IMR-90 (cell line): ENCODE measurements at regions not wholly inside any gene's neighbourhood (a gene's known extent, or its start where the extent isn't known, plus 50 kb on each side); places are given as distances from the start of the nearest gene placed in this dataset.

Experiments
- ATAC-seq: fragments of 200-7000 bp; cut with Tn5 transposase; 2 replicates; pipeline ENCODE4 v1.9.1; 2020; ENCODE audit warnings: low read depth, mild to moderate bottlenecking, moderate library complexity
- BruUV-seq: library from RNA; stranded (reverse); fragments of 400-500 nt; replicated peaks from 2 replicates; lab custom pipeline; 2021; lab: Mats Ljungman, UMichigan
- CTCF ChIA-PET: fragments of 300-600 bp; formaldehyde crosslinking; extraction: SDS; loops from one replicate; lab custom pipeline; 2021; ENCODE audit warnings: antibody characterized with exemption; lab: Yijun Ruan, JAX
- POLR2A ChIA-PET: fragments of 300-600 bp; sonication (Branson Sonifier 250); formaldehyde crosslinking; loops from one replicate; lab custom pipeline; 2022; ENCODE audit warnings: antibody characterized with exemption; ENCODE audit not compliant: unreplicated experiment; lab: Charles Lee
- DNase-seq: peaks from one replicate; pipeline ENCODE4 v3.0.0; 2013
- H2AFZ ChIP-seq: replicated peaks from 2 replicates; pipeline ENCODE3; 2013; ENCODE audit warnings: low read length, mild to moderate bottlenecking; ENCODE audit not compliant: poor library complexity
- H2AK5ac ChIP-seq: 2 replicates; pipeline ENCODE4 v1.6.1; 2013; ENCODE audit warnings: low read depth, low read length, inconsistent platforms
- H2AK9ac ChIP-seq: replicated peaks from 2 replicates; pipeline ENCODE3; 2013; ENCODE audit warnings: mild to moderate bottlenecking, low read depth, low read length, moderate library complexity; ENCODE audit not compliant: poor library complexity
- H2BK120ac ChIP-seq: 2 replicates; pipeline ENCODE4 v1.6.1; 2013; ENCODE audit warnings: low read depth, low read length, inconsistent platforms
- H2BK15ac ChIP-seq: 3 replicates; pipeline ENCODE4 v1.6.1; 2013; ENCODE audit warnings: low read depth, low read length, inconsistent platforms
- H2BK20ac ChIP-seq: 2 replicates; pipeline ENCODE4 v1.6.1; 2013; ENCODE audit warnings: low read depth, mild to moderate bottlenecking, inconsistent platforms, low read length, moderate library complexity
- H2BK5ac ChIP-seq: 2 replicates; pipeline ENCODE4 v1.6.1; 2013; ENCODE audit warnings: mild to moderate bottlenecking, low read depth, low read length, inconsistent platforms; ENCODE audit not compliant: poor library complexity, severe bottlenecking
- H3K14ac ChIP-seq: replicated peaks from 2 replicates; pipeline ENCODE4 v1.6.1; 2013; ENCODE audit warnings: low read depth, low read length, inconsistent platforms
- H3K18ac ChIP-seq: 2 replicates; pipeline ENCODE4 v1.6.1; 2013; ENCODE audit warnings: low read depth, low read length, control low read depth
- H3K23ac ChIP-seq: 2 replicates; pipeline ENCODE4 v1.6.1; 2013; ENCODE audit warnings: low read depth, low read length, inconsistent platforms
- H3K27ac ChIP-seq: 2 replicates; pipeline ENCODE4 v1.5.1; 2013; ENCODE audit warnings: mild to moderate bottlenecking, control low read depth, low read length; ENCODE audit not compliant: insufficient read depth
- H3K27me3 ChIP-seq: 2 replicates; pipeline ENCODE4 v1.6.1; 2013; ENCODE audit warnings: low read length; ENCODE audit not compliant: control insufficient read depth, insufficient read depth
- H3K36me3 ChIP-seq: 2 replicates; pipeline ENCODE4 v1.6.1; 2013; ENCODE audit warnings: low read length, mixed read lengths; ENCODE audit not compliant: control insufficient read depth, insufficient read depth
- H3K4ac ChIP-seq: 2 replicates; pipeline ENCODE4 v1.6.1; 2013; ENCODE audit warnings: low read depth, low read length, inconsistent platforms
- H3K4me1 ChIP-seq: 2 replicates; pipeline ENCODE4 v1.6.1; 2013; ENCODE audit warnings: low read length, mixed read lengths; ENCODE audit not compliant: control insufficient read depth, insufficient read depth
- H3K4me2 ChIP-seq: 2 replicates; pipeline ENCODE4 v1.6.1; 2013; ENCODE audit warnings: low read depth, mild to moderate bottlenecking, control low read depth, low read length, moderate library complexity
- H3K4me3 ChIP-seq: 2 replicates; pipeline ENCODE4 v1.5.1; 2013; ENCODE audit warnings: low read depth, mild to moderate bottlenecking, control low read depth, low read length, moderate library complexity; ENCODE audit not compliant: insufficient read depth
- H3K56ac ChIP-seq: 2 replicates; pipeline ENCODE4 v1.6.1; 2013; ENCODE audit warnings: low read length, inconsistent platforms; ENCODE audit not compliant: insufficient read depth; ENCODE audit errors: extremely low read depth
- H3K79me1 ChIP-seq, 2 experiments: 2 replicates each; pipeline ENCODE4 v1.6.1; 2013; ENCODE audit warnings: low read length in 2 of 2, inconsistent platforms in 1 of 2, low read depth in 1 of 2
- H3K9ac ChIP-seq: 2 replicates; pipeline ENCODE4 v1.6.1; 2013; ENCODE audit warnings: low read depth, low read length, control low read depth
- H3K9me1 ChIP-seq: 2 replicates; pipeline ENCODE4 v1.6.1; 2013; ENCODE audit warnings: low read length, inconsistent platforms; ENCODE audit not compliant: insufficient read depth
- H3K9me3 ChIP-seq: 2 replicates; pipeline ENCODE4 v1.6.1; 2013; ENCODE audit warnings: low read length; ENCODE audit not compliant: control insufficient read depth, insufficient read depth
- H4K20me1 ChIP-seq: 2 replicates; pipeline ENCODE4 v1.6.1; 2013; ENCODE audit warnings: low read length, inconsistent platforms; ENCODE audit not compliant: insufficient read depth
- H4K5ac ChIP-seq: 2 replicates; pipeline ENCODE4 v1.6.1; 2013; ENCODE audit warnings: mild to moderate bottlenecking, low read depth, low read length, control low read depth
- H4K8ac ChIP-seq, 2 experiments: 2 replicates each; pipeline ENCODE4 v1.6.1; 2013; ENCODE audit warnings: low read depth in 2 of 2, low read length in 2 of 2, control low read depth in 1 of 2, inconsistent platforms in 1 of 2
- H4K91ac ChIP-seq: 2 replicates; pipeline ENCODE4 v1.6.1; 2013; ENCODE audit warnings: low read depth, low read length, inconsistent platforms; ENCODE audit not compliant: insufficient read depth
- BHLHE40 ChIP-seq: fragments of 150-350 bp; IDR thresholded peaks from 2 replicates; pipeline ENCODE4 v1.6.1; 2016; ENCODE audit warnings: mild to moderate bottlenecking, low read depth, low read length
- CEBPB ChIP-seq: IDR thresholded peaks from 2 replicates; pipeline ENCODE4 v1.6.1; 2012; ENCODE audit warnings: low read depth, low read length, improper control_type of control experiment
- CHD1 ChIP-seq: IDR thresholded peaks from 2 replicates; pipeline ENCODE4 v1.6.1; 2012; ENCODE audit warnings: low read depth, low read length, improper control_type of control experiment
- FOS ChIP-seq: fragments of 150-350 bp; IDR thresholded peaks from 2 replicates; pipeline ENCODE4 v1.6.1; 2016; ENCODE audit warnings: low read depth, low read length
- MAFK ChIP-seq: IDR thresholded peaks from 2 replicates; pipeline ENCODE4 v1.6.1; 2012; ENCODE audit warnings: low read depth, low read length, improper control_type of control experiment
- MXI1 ChIP-seq: IDR thresholded peaks from 2 replicates; pipeline ENCODE4 v1.6.1; 2012; ENCODE audit warnings: low read depth, mild to moderate bottlenecking, low read length, moderate library complexity, borderline replicate concordance
- RAD21 ChIP-seq: IDR thresholded peaks from 2 replicates; pipeline ENCODE4 v1.6.1; 2012; ENCODE audit warnings: low read length, improper control_type of control experiment
- RCOR1 ChIP-seq: IDR thresholded peaks from 2 replicates; pipeline ENCODE4 v1.6.1; 2012; ENCODE audit warnings: mild to moderate bottlenecking, low read length, improper control_type of control experiment; ENCODE audit not compliant: insufficient replicate concordance
- SMC3 ChIP-seq: fragments of 150-350 bp; IDR thresholded peaks from 2 replicates; pipeline ENCODE4 v1.6.1; 2016; ENCODE audit warnings: low read depth, mild to moderate bottlenecking, antibody characterized with exemption, low read length, moderate library complexity
- WGBS, 2 experiments: methylation state at CpG; one replicate each; pipeline versions ENCODE4 v1.1.5 to v1.1.7; 2013; ENCODE audit warnings: missing lambda C conversion rate in 2 of 2; ENCODE audit not compliant: insufficient read length in 1 of 2; ENCODE audit errors: extremely low coverage in 2 of 2; 5-methylcytosine and 5-hydroxymethylcytosine counted together
- dilution Hi-C: fragments of 300-500 bp; cut with HindIII; formaldehyde crosslinking; loops from one replicate; pipeline ENCODE4 v1.14.3; 2018; ENCODE audit warnings: low sequenced_read_pairs; ENCODE audit not compliant: unreplicated experiment
- in situ Hi-C: fragments of 300-500 bp; cut with MboI; formaldehyde crosslinking; loops from 3 replicates; pipeline ENCODE4 v1.14.3; 2019; ENCODE audit warnings: low sequenced_read_pairs, inconsistent platforms, mixed read lengths
- intact Hi-C: fragments of 100-400 bp; cut with micrococcal nuclease; formaldehyde crosslinking; loops from 2 replicates; pipeline ENCODE4 v1.10.0; 2022
- TF ChIP-seq, protein P1 (sequence below): fragments of 150-350 bp; IDR thresholded peaks from 2 replicates; pipeline ENCODE4 v1.6.1; 2016; ENCODE audit warnings: low read depth, mild to moderate bottlenecking, low read length, moderate library complexity, borderline replicate concordance

DNA sequence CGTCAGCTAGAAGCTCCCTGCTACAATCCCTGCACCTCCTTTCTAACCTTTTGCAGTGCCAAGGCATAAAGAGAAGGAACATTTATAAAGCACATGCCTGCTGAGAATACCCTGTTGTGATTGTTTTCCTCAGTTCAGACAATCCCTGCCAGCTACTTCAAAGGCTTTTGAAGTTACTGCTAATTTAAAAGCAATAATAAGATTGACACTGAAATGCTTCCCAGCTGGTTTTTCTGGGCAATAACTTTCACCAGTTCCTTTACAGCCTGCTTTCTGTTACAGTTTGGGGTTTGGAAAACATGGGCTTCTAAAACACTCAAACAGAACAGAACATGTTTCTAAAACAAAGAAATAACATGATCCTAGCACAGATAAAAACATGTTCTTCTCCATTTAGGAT is 232.3 kb upstream of the CPEB2 start:
- Histone ChIP-seq H3K4me3 (no peak overlapping the region), H2BK20ac (no peak overlapping the region), H3K9me3 (no peaks in the 10 kb centered on the region), H3K9me1 (no peaks in the 10 kb centered on the region), H2AK5ac (no peak overlapping the region), H3K56ac (no peak overlapping the region), H3K27me3 (no peaks in the 10 kb centered on the region), H4K8ac (no peak overlapping the region), H3K4ac (no peak overlapping the region), H2AFZ (no peak overlapping the region), H4K20me1 (no peaks in the 10 kb centered on the region), H2BK15ac (no peak overlapping the region), H3K23ac (no peak overlapping the region), H3K9ac (no peak overlapping the region), H3K27ac (no peak overlapping the region), H4K91ac (no peak overlapping the region), H2BK5ac (no peak overlapping the region), H3K14ac (no peak overlapping the region), H3K18ac (no peak overlapping the region), H2AK9ac (no peak overlapping the region), H2BK120ac (no peak overlapping the region), H4K5ac (no peak overlapping the region), H3K4me2 (no peak overlapping the region), H3K4me1 (no peaks in the 10 kb centered on the region), H3K36me3 (no peaks in the 10 kb centered on the region), H3K79me1 (no peaks in the 10 kb centered on the region)
- ChIA-PET POLR2A (no interaction called here), CTCF (no interaction called here)
- no CpG with 5 or more reads among the region's 1 CpG for WGBS, 2 experiments
- intact Hi-C loops (no loop called here), in situ Hi-C loops (no loop called here), dilution Hi-C loops (no loop called here)
- DNase-seq (no peak), ATAC-seq (no peak)
- TF ChIP-seq CEBPB = no peak
- no peak for TF ChIP-seq MAFK
- TF ChIP-seq SMC3 = no peak
- no peak for TF ChIP-seq CHD1
- no peak for TF ChIP-seq RAD21
- no peak for TF ChIP-seq RCOR1
- no peak for TF ChIP-seq BHLHE40
- TF ChIP-seq MXI1 = no peak
- TF ChIP-seq, protein P1, sequence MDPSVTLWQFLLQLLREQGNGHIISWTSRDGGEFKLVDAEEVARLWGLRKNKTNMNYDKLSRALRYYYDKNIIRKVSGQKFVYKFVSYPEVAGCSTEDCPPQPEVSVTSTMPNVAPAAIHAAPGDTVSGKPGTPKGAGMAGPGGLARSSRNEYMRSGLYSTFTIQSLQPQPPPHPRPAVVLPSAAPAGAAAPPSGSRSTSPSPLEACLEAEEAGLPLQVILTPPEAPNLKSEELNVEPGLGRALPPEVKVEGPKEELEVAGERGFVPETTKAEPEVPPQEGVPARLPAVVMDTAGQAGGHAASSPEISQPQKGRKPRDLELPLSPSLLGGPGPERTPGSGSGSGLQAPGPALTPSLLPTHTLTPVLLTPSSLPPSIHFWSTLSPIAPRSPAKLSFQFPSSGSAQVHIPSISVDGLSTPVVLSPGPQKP = no peak
- no peak for TF ChIP-seq FOS
- no TSS peak for BruUV-seq
